K562 (cell line): ENCODE measurements at regions not wholly inside any gene's neighbourhood (a gene's known extent, or its start where the extent isn't known, plus 50 kb on each side); places are given as distances from the start of the nearest gene placed in this dataset.

ENCODE experiments used
- ATAC-seq: fragments of 200-7000 bp; cut with Tn5 transposase; 3 replicates; pipeline ENCODE4 v1.9.1; 2020; ENCODE audit warnings: moderate library complexity
- BruUV-seq: library from RNA; stranded (reverse); fragments of 400-500 nt; replicated peaks from 2 replicates; lab custom pipeline; 2021; lab: Mats Ljungman, UMichigan
- CTCF ChIA-PET: fragments of 300-600 bp; formaldehyde crosslinking; extraction: SDS; loops from one replicate; lab custom pipeline; 2021; ENCODE audit warnings: low intra/inter-chr PET ratio; lab: Yijun Ruan, JAX
- POLR2A ChIA-PET: fragments of 300-600, 350-650 bp; sonication (Branson Sonifier 250); formaldehyde crosslinking; extraction: SDS; loops from one replicate; lab custom pipeline; 2021; ENCODE audit warnings: antibody characterized with exemption, inconsistent platforms; lab: Yijun Ruan, JAX
- DNase-seq, 4 experiments: peaks; one replicate each; pipeline versions ENCODE4 v3.0.0 to v3.0.0-alpha.2; 2011 to 2018; ENCODE audit warnings: low spot score in 3 of 4, mixed read lengths in 3 of 4; ENCODE audit errors: extremely low read depth in 1 of 4
- FAIRE-seq: peaks from 2 replicates; lab custom pipeline; 2011; peaks lifted over from hg19 to GRCh38; lab: Jason Lieb, UNC
- H2AFZ ChIP-seq: 2 replicates; pipeline ENCODE4 v1.6.0; 2011; ENCODE audit warnings: low read depth, low read length, control low read depth, inconsistent platforms
- H3K27ac ChIP-seq: fragments of 200-600 bp; 3 replicates; pipeline ENCODE4 v1.8.0; 2011; ENCODE audit warnings: low read depth, mild to moderate bottlenecking, control low read depth, inconsistent platforms, low read length, moderate library complexity, mixed read lengths; ENCODE audit errors: extremely low read depth
- H3K27me3 ChIP-seq, 2 experiments: fragments of 300-600 bp in 1 of 2; 2 replicates in 1 of 2; 3 replicates in 1 of 2; pipeline versions ENCODE4 v1.6.0 to v1.8.0; 2011; ENCODE audit warnings: inconsistent platforms in 2 of 2, low read length in 2 of 2, mild to moderate bottlenecking in 1 of 2, mixed read lengths in 1 of 2, moderate library complexity in 1 of 2; ENCODE audit not compliant: control insufficient read depth in 2 of 2, insufficient read depth in 2 of 2
- H3K36me3 ChIP-seq: fragments of 300-600 bp; 3 replicates; pipeline ENCODE4 v1.8.0; 2011; ENCODE audit warnings: mild to moderate bottlenecking, low read length, inconsistent platforms; ENCODE audit not compliant: control insufficient read depth, insufficient read depth
- H3K4me1 ChIP-seq, 2 experiments: fragments of 200-600 bp in 1 of 2; replicated peaks in 1 of 2; 2 replicates in 1 of 2; 3 replicates in 1 of 2; pipeline versions ENCODE4 v1.5.1 to v1.8.0; 2011; ENCODE audit warnings: inconsistent platforms in 2 of 2, low read length in 2 of 2, mild to moderate bottlenecking in 1 of 2, mixed read lengths in 1 of 2, moderate library complexity in 1 of 2; ENCODE audit not compliant: control insufficient read depth in 2 of 2, insufficient read depth in 2 of 2
- H3K4me2 ChIP-seq: 2 replicates; pipeline ENCODE4 v1.6.1; 2011; ENCODE audit warnings: low read length, control low read depth, inconsistent platforms, mixed read lengths; ENCODE audit not compliant: insufficient read depth
- H3K4me3 ChIP-seq: fragments of 200-600 bp; sonication (generic), shearing (Covaris generic); 2 replicates; pipeline ENCODE4 v1.5.1; 2016; ENCODE audit warnings: control low read depth, inconsistent platforms
- H3K79me2 ChIP-seq: fragments of 200-600 bp; 3 replicates; pipeline ENCODE4 v1.8.0; 2011; ENCODE audit warnings: low read length, inconsistent platforms; ENCODE audit not compliant: control insufficient read depth, insufficient read depth
- H3K9ac ChIP-seq, 2 experiments: 2 replicates each; pipeline versions ENCODE4 v1.6.0 to v1.6.1; 2011; ENCODE audit warnings: low read depth in 2 of 2, low read length in 2 of 2, control low read depth in 1 of 2, inconsistent platforms in 1 of 2, mild to moderate bottlenecking in 1 of 2, mixed read lengths in 1 of 2; ENCODE audit not compliant: insufficient read depth in 1 of 2
- H3K9me1 ChIP-seq: one replicate; pipeline ENCODE4 v1.6.0; 2011; ENCODE audit warnings: inconsistent platforms, mild to moderate bottlenecking, low read length, moderate library complexity; ENCODE audit not compliant: control insufficient read depth, insufficient read depth
- H3K9me3 ChIP-seq: replicated peaks from 2 replicates; pipeline ENCODE4 v1.5.1; 2011; ENCODE audit warnings: low read depth, low read length, inconsistent platforms; ENCODE audit not compliant: control insufficient read depth, insufficient read depth
- H4K20me1 ChIP-seq: replicated peaks from 2 replicates; pipeline ENCODE4 v1.6.1; 2011; ENCODE audit warnings: low read length, inconsistent platforms, mixed read lengths; ENCODE audit not compliant: control insufficient read depth, insufficient read depth
- ILK ChIP-seq: fragments of 450-650 bp; IDR thresholded peaks from 2 replicates; pipeline ENCODE4 v1.6.1; 2016; ENCODE audit warnings: missing genetic modification characterization, low read depth, mild to moderate bottlenecking, missing compliant biosample characterization, moderate library complexity, borderline replicate concordance
- MTA1 ChIP-seq: fragments of 450-650 bp; IDR thresholded peaks from 2 replicates; pipeline ENCODE4 v1.6.1; 2017; ENCODE audit warnings: borderline replicate concordance
- SP1 ChIP-seq: sonication (generic); formaldehyde crosslinking; IDR thresholded peaks from 2 replicates; pipeline ENCODE4 v1.8.1; 2022; ENCODE audit warnings: mild to moderate bottlenecking, missing genetic modification reagents
- ZBTB7A ChIP-seq: IDR thresholded peaks from 2 replicates; pipeline ENCODE4 v1.6.1; 2011; ENCODE audit warnings: low read depth, mild to moderate bottlenecking, low read length, moderate library complexity, borderline replicate concordance; ENCODE audit not compliant: control insufficient read depth
- ZFP36 ChIP-seq: fragments of 150-350 bp; IDR thresholded peaks from 2 replicates; pipeline ENCODE4 v1.6.1; 2018; ENCODE audit warnings: low read length, low read depth; ENCODE audit not compliant: partially characterized antibody
- ZSCAN29 ChIP-seq: fragments of 450-650 bp; IDR thresholded peaks from 2 replicates; pipeline ENCODE4 v1.6.1; 2017
- WGBS: fragments of 100-300 bp; shearing (Covaris generic); methylation state at CpG from one replicate; pipeline ENCODE4 v1.1.6; 2016; ENCODE audit warnings: low coverage, mixed read lengths; ENCODE audit not compliant: insufficient coverage; ENCODE audit errors: missing lambda C conversion rate; 5-methylcytosine and 5-hydroxymethylcytosine counted together
- in situ Hi-C: fragments of 300-500 bp; cut with MboI; formaldehyde crosslinking; loops from 4 replicates; pipeline ENCODE4 v1.15.0; 2018; ENCODE audit warnings: inconsistent platforms, mixed read lengths
- intact Hi-C: fragments of 100-400 bp; cut with micrococcal nuclease; formaldehyde crosslinking; loops from 2 replicates; pipeline ENCODE4 v1.14.2; 2022
- TF ChIP-seq, protein P1 (sequence below): IDR thresholded peaks from 3 replicates; pipeline ENCODE4 v1.6.1; 2011; ENCODE audit warnings: borderline replicate concordance, mild to moderate bottlenecking; ENCODE audit not compliant: insufficient read length, insufficient read depth
- TF ChIP-seq, protein P2 (sequence below): fragments of 250-450 bp; sonication (Bioruptor Pico); IDR thresholded peaks from 2 replicates; pipeline ENCODE4 v1.4.0; 2020; ENCODE audit warnings: borderline replicate concordance

DNA sequence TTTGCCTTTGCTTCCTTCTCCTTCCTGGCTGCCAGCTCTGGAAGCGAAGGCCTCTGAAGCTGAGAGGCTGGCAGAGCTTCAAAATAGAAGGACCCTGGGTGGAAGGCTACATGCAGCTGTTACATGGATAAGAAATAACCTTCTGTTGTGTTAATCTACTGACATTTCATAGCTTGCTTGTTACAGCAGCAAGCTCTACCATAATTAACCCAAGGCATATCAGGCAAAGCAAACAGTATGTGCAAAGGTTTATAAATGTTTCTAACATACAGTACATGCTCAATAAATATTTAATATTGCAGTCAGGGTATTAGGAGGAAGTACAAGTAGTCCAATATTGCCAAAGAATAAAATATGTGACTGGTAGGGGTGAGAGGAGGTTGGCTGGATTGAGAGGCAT, 55.6 kb upstream of the MKLN1 start:
- intact Hi-C loops: no loop called here
- FAIRE-seq (no peak), DNase-seq (no peak), ATAC-seq (no peak)
- TF ChIP-seq SP1 (CRISPR knock-in tag): no peak
- no peaks in the 10 kb centered on the region for H3K4me1 ChIP-seq
- H3K4me2 ChIP-seq: no peak overlapping the region
- H3K9me3 ChIP-seq: no peaks in the 10 kb centered on the region
- H3K27ac ChIP-seq: no peak overlapping the region
- ChIA-PET CTCF (interaction anchor here (0.7 kb wide), 1 partner anchor 172 kb away, joined by 3 read pairs; no protein-coding TSS in a partner anchor), POLR2A (no interaction called here)
- H3K9me1 ChIP-seq: no peaks in the 10 kb centered on the region
- no TSS peak for BruUV-seq
- H3K36me3 ChIP-seq: no peaks in the 10 kb centered on the region
- H3K9ac ChIP-seq: no peak overlapping the region
- peaks cover 7 to 17% of the 10 kb centered on the region in 2 experiments; a peak in 4 of 5 replicates for H3K27me3 ChIP-seq
- H2AFZ ChIP-seq: no peak overlapping the region
- no peaks in the 10 kb centered on the region for H3K79me2 ChIP-seq
- 26% methylated on average over 1 of the region's 1 CpG for WGBS
- H3K4me3 ChIP-seq: no peak overlapping the region
- in situ Hi-C loops: no loop called here
- H4K20me1 ChIP-seq: no peaks in the 10 kb centered on the region

DNA sequence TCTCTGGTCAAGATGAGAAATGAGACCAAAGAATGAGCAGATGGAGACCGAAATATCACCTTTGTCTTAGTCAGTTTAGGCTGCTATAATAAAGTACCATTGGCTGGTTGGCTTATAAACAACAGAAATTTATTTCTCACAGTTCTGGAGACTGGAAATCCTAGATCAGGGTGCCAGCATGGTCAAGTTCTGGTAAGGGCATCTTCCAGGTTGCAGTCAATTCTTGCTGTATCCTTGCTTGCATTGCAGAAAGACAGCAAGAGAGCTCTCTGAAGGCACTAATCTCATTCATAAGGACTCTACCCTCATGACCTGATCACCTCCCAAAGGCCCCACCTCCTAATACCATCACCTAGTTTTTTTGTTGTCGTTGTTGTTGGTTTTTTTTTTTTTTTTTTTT, 52.7 kb upstream of the MKLN1 start:
- Histone ChIP-seq H3K79me2 (no peaks in the 10 kb centered on the region), H3K9me1 (no peaks in the 10 kb centered on the region), H3K4me3 (no peak overlapping the region), H3K4me2 (no peak overlapping the region), H3K9me3 (no peaks in the 10 kb centered on the region), H3K27me3 (peaks cover 5 to 14% of the 10 kb centered on the region in 2 experiments; a peak in 4 of 5 replicates), H4K20me1 (no peaks in the 10 kb centered on the region), H3K9ac (no peak overlapping the region), H3K36me3 (no peaks in the 10 kb centered on the region), H2AFZ (no peak overlapping the region), H3K4me1 (no peaks in the 10 kb centered on the region), H3K27ac (no peak overlapping the region)
- intact Hi-C loops: no loop called here
- no TSS peak for BruUV-seq
- FAIRE-seq: no peak
- no peak for ATAC-seq
- no peak for DNase-seq
- ChIA-PET CTCF (no interaction called here), POLR2A (interaction anchor here (1.2 kb wide), 1 partner anchor 14 kb away, joined by 3 read pairs; no protein-coding TSS in a partner anchor)
- in situ Hi-C loops: no loop called here
- WGBS: 2% methylated on average over 2 of the region's 2 CpGs
- TF ChIP-seq, protein P1, sequence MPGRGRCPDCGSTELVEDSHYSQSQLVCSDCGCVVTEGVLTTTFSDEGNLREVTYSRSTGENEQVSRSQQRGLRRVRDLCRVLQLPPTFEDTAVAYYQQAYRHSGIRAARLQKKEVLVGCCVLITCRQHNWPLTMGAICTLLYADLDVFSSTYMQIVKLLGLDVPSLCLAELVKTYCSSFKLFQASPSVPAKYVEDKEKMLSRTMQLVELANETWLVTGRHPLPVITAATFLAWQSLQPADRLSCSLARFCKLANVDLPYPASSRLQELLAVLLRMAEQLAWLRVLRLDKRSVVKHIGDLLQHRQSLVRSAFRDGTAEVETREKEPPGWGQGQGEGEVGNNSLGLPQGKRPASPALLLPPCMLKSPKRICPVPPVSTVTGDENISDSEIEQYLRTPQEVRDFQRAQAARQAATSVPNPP: no peak
- TF ChIP-seq ZSCAN29 (no peak), ZFP36 (no peak), ILK (tag) (no peak), ZBTB7A (no peak), MTA1 (no peak)
- TF ChIP-seq, protein P2, sequence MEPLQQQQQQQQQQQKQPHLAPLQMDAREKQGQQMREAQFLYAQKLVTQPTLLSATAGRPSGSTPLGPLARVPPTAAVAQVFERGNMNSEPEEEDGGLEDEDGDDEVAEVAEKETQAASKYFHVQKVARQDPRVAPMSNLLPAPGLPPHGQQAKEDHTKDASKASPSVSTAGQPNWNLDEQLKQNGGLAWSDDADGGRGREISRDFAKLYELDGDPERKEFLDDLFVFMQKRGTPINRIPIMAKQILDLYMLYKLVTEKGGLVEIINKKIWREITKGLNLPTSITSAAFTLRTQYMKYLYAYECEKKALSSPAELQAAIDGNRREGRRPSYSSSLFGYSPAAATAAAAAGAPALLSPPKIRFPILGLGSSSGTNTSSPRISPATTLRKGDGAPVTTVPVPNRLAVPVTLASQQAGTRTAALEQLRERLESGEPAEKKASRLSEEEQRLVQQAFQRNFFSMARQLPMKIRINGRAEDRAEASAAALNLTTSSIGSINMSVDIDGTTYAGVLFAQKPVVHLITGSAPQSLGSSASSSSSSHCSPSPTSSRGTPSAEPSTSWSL (CRISPR knock-in tag): no peak
